Spleen (tissue), 11 donors: ENCODE measurements at regions not wholly inside any gene's neighbourhood (a gene's known extent, or its start where the extent isn't known, plus 50 kb on each side); places are given as distances from the start of the nearest gene placed in this dataset.

ENCODE experiments used
- DNase-seq: peaks from one replicate; pipeline ENCODE4 v3.0.0-alpha.2; 2020
- H3K27ac ChIP-seq, 8 donors: fragments of 200-600 bp; sonication (generic) in 7 of 8; 1 replicate in 4 of 8; 2 replicates in 4 of 8; pipeline versions ENCODE4 v1.5.0 to v1.8.0; 2016 to 2021; ENCODE audit warnings: inconsistent platforms in 4 of 8, mild to moderate bottlenecking in 4 of 8, moderate library complexity in 1 of 8
- H3K27me3 ChIP-seq, 7 donors: fragments of 200-600 bp; sonication (generic) in 6 of 7; replicated peaks in 1 of 7; 1 replicate in 4 of 7; 2 replicates in 3 of 7; pipeline versions ENCODE4 v1.5.0 to v1.8.0; 2016 to 2021; ENCODE audit warnings: inconsistent platforms in 3 of 7, mild to moderate bottlenecking in 1 of 7
- H3K36me3 ChIP-seq, 6 donors: fragments of 200-600 bp; sonication (generic) in 5 of 6; 1 replicate in 4 of 6; 2 replicates in 2 of 6; pipeline versions ENCODE4 v1.5.0 to v1.8.0; 2016 to 2021; ENCODE audit warnings: inconsistent platforms in 2 of 6
- H3K4me1 ChIP-seq, 6 donors: fragments of 200-600 bp; sonication (generic) in 5 of 6; 1 replicate in 3 of 6; 2 replicates in 3 of 6; pipeline versions ENCODE4 v1.5.0 to v1.8.0; 2016 to 2021; ENCODE audit warnings: inconsistent platforms in 3 of 6
- H3K4me3 ChIP-seq, 8 donors: fragments of 200-600 bp; sonication (generic) in 7 of 8; 1 replicate in 4 of 8; 2 replicates in 4 of 8; pipeline versions ENCODE4 v1.5.0 to v1.8.0; 2016 to 2021; ENCODE audit warnings: inconsistent platforms in 4 of 8, mild to moderate bottlenecking in 4 of 8, moderate library complexity in 2 of 8
- H3K9me3 ChIP-seq, 8 donors: fragments of 200-600 bp; sonication (generic) in 7 of 8; 1 replicate in 4 of 8; 2 replicates in 4 of 8; pipeline versions ENCODE4 v1.5.0 to v1.8.0; 2016 to 2021; ENCODE audit warnings: inconsistent platforms in 4 of 8
- CTCF ChIP-seq, 11 experiments: fragments of 200-600 bp in 7 of 11; fragments of 450-650 bp in 4 of 11; sonication (generic) in 4 of 11; IDR thresholded peaks in 8 of 11; conservative IDR thresholded peaks in 3 of 11; 1 replicate in 7 of 11; 2 replicates in 4 of 11; pipeline versions ENCODE4 v1.4.0 to v1.8.0; 2016 to 2021; ENCODE audit warnings: antibody characterized with exemption in 11 of 11, inconsistent platforms in 4 of 11, mild to moderate bottlenecking in 1 of 11
- POLR2A ChIP-seq, 3 donors: fragments of 450-650 bp; IDR thresholded peaks; one replicate each; pipeline ENCODE4 v1.5.1; 2017; ENCODE audit warnings: antibody characterized with exemption in 3 of 3, mild to moderate bottlenecking in 1 of 3
- POLR2AphosphoS5 ChIP-seq, 3 donors: sonication (generic); formaldehyde crosslinking; IDR thresholded peaks; one replicate each; pipeline ENCODE4 v1.5.1; 2017; ENCODE audit warnings: antibody characterized with exemption in 3 of 3
- WGBS, 5 donors: extraction: QIAGEN DNeasy Blood & Tissue Kit in 3 of 5; methylation state at CpG; one replicate each; pipeline versions ENCODE4 v1.1.5 to v1.1.7; 2013 to 2018; 5-methylcytosine and 5-hydroxymethylcytosine counted together
- intact Hi-C: fragments of 100-400 bp; cut with DNase I; formaldehyde crosslinking; loops from one replicate; pipeline ENCODE4 v1.15.0; 2023; ENCODE audit warnings: low total_unique reads
- donor health status: healthy with polysubstance abuse.
- donor health status: DM: no; HTN: no; CAD: no; lungs with moderate emphysema.
- donor health status: DM: no; HTN: no; CAD: no.
- donor health status: Bipolar disorder and iron deficiency.
- donor health status: healthy.
- donor health status: DM: no; HTN: no; CAD: no.
- donor health status: DM: yes; HTN: yes; CAD: no.

- no peak for DNase-seq
- TF ChIP-seq CTCF (IDR thresholded peaks at IDR 0.05 in 8 of 11, conservative IDR thresholded peaks at IDR 0.05 in 3 of 11), result no peak
- no peak for TF ChIP-seq POLR2AphosphoS5 (IDR thresholded peaks at IDR 0.05)
- TF ChIP-seq POLR2A (IDR thresholded peaks at IDR 0.05), result no peak
- Histone ChIP-seq H3K36me3 (no peaks in the 10 kb centered on the region), H3K9me3 (no peaks in the 10 kb centered on the region), H3K27me3 (no peaks in the 10 kb centered on the region), H3K4me1 (no peaks in the 10 kb centered on the region), H3K27ac (no peak overlapping the region), H3K4me3 (no peak overlapping the region)
- intact Hi-C loops, result no loop called here
- 83 to 88% (median 85%) methylated on average over 7 of the region's 7 CpGs for WGBS, 5 donors
Observed at GRCh38 chr20:60628749-60629148, 623.3 kb upstream of the CDH4 start.

DNA sequence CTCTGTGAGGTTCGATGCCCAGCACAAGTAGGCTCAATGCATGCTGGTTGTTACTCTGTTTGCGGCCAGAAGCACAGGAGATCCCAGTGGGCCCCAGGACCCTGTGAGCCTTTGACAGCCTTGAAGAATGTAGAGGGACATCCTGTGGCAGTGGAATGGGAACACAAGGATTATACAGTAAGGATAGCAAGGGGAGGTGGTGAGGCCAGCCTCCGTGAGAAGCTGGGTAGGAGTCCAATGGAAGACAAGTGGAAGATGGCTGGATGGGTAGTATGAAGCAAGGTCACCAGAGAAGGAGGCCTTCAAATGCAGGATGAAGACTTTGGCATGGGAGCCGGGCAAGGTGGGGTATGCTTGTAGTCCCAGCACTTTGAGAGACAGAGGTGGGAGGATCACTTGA lies 622.9 kb upstream of the CDH4 start:
- Histone ChIP-seq H3K4me1 (no peaks in the 10 kb centered on the region), H3K27ac (no peak overlapping the region), H3K27me3 (no peaks in the 10 kb centered on the region), H3K36me3 (no peaks in the 10 kb centered on the region), H3K4me3 (no peak overlapping the region), H3K9me3 (no peaks in the 10 kb centered on the region)
- DNase-seq, result no peak
- 85 to 95% (median 91%) methylated on average over 3 to 4 of the region's 4 CpGs for WGBS, 5 donors
- intact Hi-C loops, result no loop called here
- TF ChIP-seq POLR2A (IDR thresholded peaks at IDR 0.05) (no peak), POLR2AphosphoS5 (IDR thresholded peaks at IDR 0.05) (no peak), CTCF (IDR thresholded peaks at IDR 0.05 in 8 of 11, conservative IDR thresholded peaks at IDR 0.05 in 3 of 11) (no peak)

DNA sequence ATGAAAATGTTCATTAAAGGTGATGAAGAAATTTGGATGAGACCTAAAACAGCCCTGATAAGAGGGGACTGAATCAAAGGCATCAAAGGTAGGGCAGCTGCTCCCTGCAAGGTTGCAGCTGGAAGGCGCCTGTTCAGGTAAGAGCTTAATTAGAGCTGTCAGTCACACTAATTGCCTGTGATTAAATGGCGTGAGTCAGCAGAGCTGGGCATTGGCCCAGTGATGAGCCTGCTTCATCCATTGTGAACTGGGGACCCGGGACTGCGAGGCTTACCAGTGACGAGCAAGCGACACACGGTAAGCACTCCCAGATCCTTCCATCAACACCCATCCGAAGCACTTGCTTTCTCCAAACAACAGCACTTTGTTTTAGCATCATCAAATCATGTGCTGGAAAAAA lies 621.5 kb upstream of the CDH4 start:
- no peak overlapping the region for H3K4me3 ChIP-seq
- H3K9me3 ChIP-seq, result peaks cover 0 to 4% (median 0%) of the 10 kb centered on the region in 8 donors
- no peaks in the 10 kb centered on the region for H3K4me1 ChIP-seq
- DNase-seq, result no peak
- 78 to 84% (median 81%) methylated on average over 8 of the region's 8 CpGs for WGBS, 5 donors
- H3K27me3 ChIP-seq, result no peaks in the 10 kb centered on the region
- intact Hi-C loops, result no loop called here
- no peak overlapping the region for H3K27ac ChIP-seq
- no peaks in the 10 kb centered on the region for H3K36me3 ChIP-seq
- TF ChIP-seq CTCF (IDR thresholded peaks at IDR 0.05 in 8 of 11, conservative IDR thresholded peaks at IDR 0.05 in 3 of 11) (no peak), POLR2A (IDR thresholded peaks at IDR 0.05) (no peak), POLR2AphosphoS5 (IDR thresholded peaks at IDR 0.05) (no peak)

GRCh38 chr20:60631585-60632287 lies 620.3 kb upstream of the CDH4 start:
- no peak overlapping the region for H3K27ac ChIP-seq
- TF ChIP-seq CTCF (IDR thresholded peaks at IDR 0.05 in 8 of 11, conservative IDR thresholded peaks at IDR 0.05 in 3 of 11) (no peak), POLR2A (IDR thresholded peaks at IDR 0.05) (no peak), POLR2AphosphoS5 (IDR thresholded peaks at IDR 0.05) (no peak)
- DNase-seq, result no peak
- no peak overlapping the region for H3K4me3 ChIP-seq
- no peaks in the 10 kb centered on the region for H3K36me3 ChIP-seq
- H3K9me3 ChIP-seq, result peaks cover 0 to 9% (median 0%) of the 10 kb centered on the region in 8 donors
- H3K27me3 ChIP-seq, result no peaks in the 10 kb centered on the region
- intact Hi-C loops, result no loop called here
- no peaks in the 10 kb centered on the region for H3K4me1 ChIP-seq
- 78 to 88% (median 85%) methylated on average over 9 of the region's 9 CpGs for whole genome bisulfite sequencing, 5 donors
